ENCODE measurements at regions not wholly inside any gene's neighbourhood (a gene's known extent, or its start where the extent isn't known, plus 50 kb on each side); places are given as distances from the start of the nearest gene placed in this dataset.

GRCh38 chr4:57445686-57446085 is 335.5 kb upstream of the IGFBP7 start:
- TF ChIP-seq ZNF501 (CRISPR knock-in tag; IDR thresholded peaks at IDR 0.05) (no peak), ZNF589 (CRISPR knock-in tag; conservative IDR thresholded peaks at IDR 0.05) (no peak), SP1 (IDR thresholded peaks at IDR 0.05) (no peak), SP1 (CRISPR knock-in tag; IDR thresholded peaks at IDR 0.05) (no peak)
- TF ChIP-seq, protein P1, sequence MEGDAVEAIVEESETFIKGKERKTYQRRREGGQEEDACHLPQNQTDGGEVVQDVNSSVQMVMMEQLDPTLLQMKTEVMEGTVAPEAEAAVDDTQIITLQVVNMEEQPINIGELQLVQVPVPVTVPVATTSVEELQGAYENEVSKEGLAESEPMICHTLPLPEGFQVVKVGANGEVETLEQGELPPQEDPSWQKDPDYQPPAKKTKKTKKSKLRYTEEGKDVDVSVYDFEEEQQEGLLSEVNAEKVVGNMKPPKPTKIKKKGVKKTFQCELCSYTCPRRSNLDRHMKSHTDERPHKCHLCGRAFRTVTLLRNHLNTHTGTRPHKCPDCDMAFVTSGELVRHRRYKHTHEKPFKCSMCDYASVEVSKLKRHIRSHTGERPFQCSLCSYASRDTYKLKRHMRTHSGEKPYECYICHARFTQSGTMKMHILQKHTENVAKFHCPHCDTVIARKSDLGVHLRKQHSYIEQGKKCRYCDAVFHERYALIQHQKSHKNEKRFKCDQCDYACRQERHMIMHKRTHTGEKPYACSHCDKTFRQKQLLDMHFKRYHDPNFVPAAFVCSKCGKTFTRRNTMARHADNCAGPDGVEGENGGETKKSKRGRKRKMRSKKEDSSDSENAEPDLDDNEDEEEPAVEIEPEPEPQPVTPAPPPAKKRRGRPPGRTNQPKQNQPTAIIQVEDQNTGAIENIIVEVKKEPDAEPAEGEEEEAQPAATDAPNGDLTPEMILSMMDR (CRISPR knock-in tag; IDR thresholded peaks at IDR 0.05): no peak
- TF ChIP-seq, protein P2, sequence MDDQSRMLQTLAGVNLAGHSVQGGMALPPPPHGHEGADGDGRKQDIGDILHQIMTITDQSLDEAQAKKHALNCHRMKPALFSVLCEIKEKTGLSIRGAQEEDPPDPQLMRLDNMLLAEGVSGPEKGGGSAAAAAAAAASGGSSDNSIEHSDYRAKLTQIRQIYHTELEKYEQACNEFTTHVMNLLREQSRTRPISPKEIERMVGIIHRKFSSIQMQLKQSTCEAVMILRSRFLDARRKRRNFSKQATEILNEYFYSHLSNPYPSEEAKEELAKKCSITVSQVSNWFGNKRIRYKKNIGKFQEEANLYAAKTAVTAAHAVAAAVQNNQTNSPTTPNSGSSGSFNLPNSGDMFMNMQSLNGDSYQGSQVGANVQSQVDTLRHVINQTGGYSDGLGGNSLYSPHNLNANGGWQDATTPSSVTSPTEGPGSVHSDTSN (CRISPR knock-in tag; IDR thresholded peaks at IDR 0.05; ENCODE audit: borderline replicate concordance): no peak

All from HepG2 (cell line).